CD14-positive monocyte (primary cell): ENCODE measurements at regions not wholly inside any gene's neighbourhood (a gene's known extent, or its start where the extent isn't known, plus 50 kb on each side); places are given as distances from the start of the nearest gene placed in this dataset.

Experiments
- DNase-seq, 3 donors: peaks; one replicate each; pipeline ENCODE4 v3.0.0-alpha.2; 2011 to 2022
- H2AFZ ChIP-seq: 2 replicates; pipeline ENCODE4 v1.6.0; 2012; ENCODE audit warnings: mild to moderate bottlenecking, low read depth, low read length, inconsistent platforms; ENCODE audit not compliant: insufficient read depth, poor library complexity, severe bottlenecking
- H3K27ac ChIP-seq, 2 donors: 1 replicate in 1 of 2; 2 replicates in 1 of 2; pipeline ENCODE4 v1.5.1; 2012 to 2013; ENCODE audit warnings: low read length in 2 of 2, control low read depth in 1 of 2, inconsistent platforms in 1 of 2, low read depth in 1 of 2, mild to moderate bottlenecking in 1 of 2
- H3K27me3 ChIP-seq, 2 donors: one replicate each; pipeline versions ENCODE4 v1.6.0 to v1.6.1; 2011 to 2013; ENCODE audit warnings: low read length in 2 of 2; ENCODE audit not compliant: control insufficient read depth in 2 of 2, insufficient read depth in 2 of 2
- H3K36me3 ChIP-seq, 2 donors: replicated peaks in 1 of 2; 1 replicate in 1 of 2; 2 replicates in 1 of 2; pipeline versions ENCODE4 v1.5.1 to v1.6.1; 2012 to 2013; ENCODE audit warnings: low read length in 2 of 2, control low read depth in 1 of 2, inconsistent platforms in 1 of 2, mild to moderate bottlenecking in 1 of 2; ENCODE audit not compliant: insufficient read depth in 2 of 2, control insufficient read depth in 1 of 2
- H3K4me1 ChIP-seq, 2 donors: 1 replicate in 1 of 2; 2 replicates in 1 of 2; pipeline versions ENCODE4 v1.5.1 to v1.6.1; 2012 to 2013; ENCODE audit warnings: low read length in 2 of 2, control low read depth in 1 of 2, inconsistent platforms in 1 of 2, mild to moderate bottlenecking in 1 of 2, moderate library complexity in 1 of 2; ENCODE audit not compliant: insufficient read depth in 2 of 2, control insufficient read depth in 1 of 2
- H3K4me2 ChIP-seq: replicated peaks from 2 replicates; pipeline ENCODE3; 2012; ENCODE audit warnings: low read length, moderate library complexity, mild to moderate bottlenecking; ENCODE audit not compliant: poor library complexity, severe bottlenecking; ENCODE audit errors: extremely low read depth
- H3K4me3 ChIP-seq, 3 experiments: fragments of 200-600 bp in 1 of 3; sonication (generic) in 1 of 3; replicated peaks in 1 of 3; 1 replicate in 2 of 3; 2 replicates in 1 of 3; pipeline ENCODE4 v1.5.1; 2011 to 2013; ENCODE audit warnings: low read length in 3 of 3, mild to moderate bottlenecking in 3 of 3, control low read depth in 2 of 3, low read depth in 2 of 3, inconsistent platforms in 1 of 3, moderate library complexity in 1 of 3
- H3K79me2 ChIP-seq: 2 replicates; pipeline ENCODE4 v1.6.0; 2012; ENCODE audit warnings: mild to moderate bottlenecking, control low read depth, inconsistent platforms, low read length, moderate library complexity; ENCODE audit not compliant: insufficient read depth
- H3K9ac ChIP-seq: 2 replicates; pipeline ENCODE4 v1.6.0; 2017; ENCODE audit warnings: low read length, mild to moderate bottlenecking; ENCODE audit not compliant: insufficient read depth, poor library complexity, severe bottlenecking
- H3K9me3 ChIP-seq, 2 donors: replicated peaks in 1 of 2; 1 replicate in 1 of 2; 2 replicates in 1 of 2; pipeline versions ENCODE4 v1.5.1 to v1.6.1; 2012 to 2013; ENCODE audit warnings: low read length in 2 of 2, control low read depth in 1 of 2; ENCODE audit not compliant: control insufficient read depth in 1 of 2, insufficient read depth in 1 of 2
- H4K20me1 ChIP-seq: 2 replicates; pipeline ENCODE4 v1.6.0; 2012; ENCODE audit warnings: mild to moderate bottlenecking, low read length, control low read depth, moderate library complexity; ENCODE audit not compliant: insufficient read depth
- H3K27ac Mint-ChIP-seq, 7 donors: one replicate each; pipeline ENCODE4 v1.8.0; 2020; ENCODE audit warnings: mild to moderate bottlenecking in 7 of 7, mixed read lengths in 7 of 7, moderate library complexity in 6 of 7, inconsistent platforms in 2 of 7
- H3K27me3 Mint-ChIP-seq, 3 donors: one replicate each; pipeline ENCODE4 v1.8.0; 2021 to 2022; ENCODE audit warnings: low read depth in 3 of 3, mild to moderate bottlenecking in 3 of 3, mixed read lengths in 3 of 3, moderate library complexity in 3 of 3, inconsistent platforms in 1 of 3
- H3K36me3 Mint-ChIP-seq, 2 donors: one replicate each; pipeline ENCODE4 v1.8.0; 2020; ENCODE audit warnings: mixed read lengths in 2 of 2, inconsistent platforms in 1 of 2, mild to moderate bottlenecking in 1 of 2
- H3K4me1 Mint-ChIP-seq: one replicate; pipeline ENCODE4 v1.8.0; 2020; ENCODE audit warnings: mild to moderate bottlenecking, mixed read lengths
- H3K4me3 Mint-ChIP-seq, 2 donors: one replicate each; pipeline ENCODE4 v1.8.0; 2020; ENCODE audit warnings: mild to moderate bottlenecking in 2 of 2, mixed read lengths in 2 of 2, moderate library complexity in 1 of 2
- H3K9me3 Mint-ChIP-seq, 7 donors: one replicate each; pipeline ENCODE4 v1.8.0; 2020 to 2022; ENCODE audit warnings: mixed read lengths in 7 of 7, mild to moderate bottlenecking in 6 of 7, moderate library complexity in 6 of 7, inconsistent platforms in 2 of 7
- CTCF ChIP-seq: fragments of 200-600 bp; IDR thresholded peaks from one replicate; pipeline ENCODE4 v1.8.0; 2022; ENCODE audit warnings: antibody characterized with exemption, mild to moderate bottlenecking
- WGBS: methylation state at CpG from one replicate; pipeline ENCODE4 v1.1.5; 2013; ENCODE audit warnings: missing lambda C conversion rate; ENCODE audit not compliant: insufficient coverage; 5-methylcytosine and 5-hydroxymethylcytosine counted together
- intact Hi-C, 2 donors: fragments of 100-400 bp; cut with micrococcal nuclease; formaldehyde crosslinking; loops; one replicate each; pipeline versions ENCODE4 v1.15.0 to v1.15.1; 2023

- H3K36me3 Mint-ChIP-seq, result peaks cover 11 to 31% of the 10 kb centered on the region in 2 donors
- no peak for DNase-seq
- H3K27ac Mint-ChIP-seq, result peak overlapping the region in 2 of 7 donors; percentile 52 to 72
- H3K4me3 Mint-ChIP-seq, result no peak overlapping the region
- no CpG with 5 or more reads among the region's 6 CpGs for WGBS
- TF ChIP-seq CTCF, result no peak
- Histone ChIP-seq H4K20me1 (no peaks in the 10 kb centered on the region), H3K9me3 (no peaks in the 10 kb centered on the region), H3K4me2 (no peak overlapping the region), H2AFZ (no peak overlapping the region), H3K79me2 (no peaks in the 10 kb centered on the region), H3K4me3 (no peak overlapping the region), H3K9ac (no peak overlapping the region), H3K4me1 (peaks cover 22 to 28% of the 10 kb centered on the region in 2 donors), H3K27me3 (peaks cover 21 to 82% of the 10 kb centered on the region in 2 donors), H3K36me3 (no peaks in the 10 kb centered on the region), H3K27ac (no peak overlapping the region)
- H3K4me1 Mint-ChIP-seq, result peaks cover 44% of the 10 kb centered on the region
- intact Hi-C loops, result loop anchor here in 1 of 2 donors (10.0 kb wide), 1 partner anchor 215 kb away; the partner anchor contains the start of gene OTP
- peaks cover 25 to 92% (median 51%) of the 10 kb centered on the region in 3 donors for H3K27me3 Mint-ChIP-seq
- H3K9me3 Mint-ChIP-seq, result peaks cover 0 to 23% (median 9%) of the 10 kb centered on the region in 7 donors
Measured at GRCh38 chr5:77849308-77849900, 73.3 kb upstream of the TBCA start.

- Histone ChIP-seq H3K27ac (no peak overlapping the region), H3K27me3 (peaks cover 20 to 82% of the 10 kb centered on the region in 2 donors), H3K4me1 (peaks cover 22 to 36% of the 10 kb centered on the region in 2 donors), H3K36me3 (no peaks in the 10 kb centered on the region), H4K20me1 (no peaks in the 10 kb centered on the region), H3K4me3 (no peak overlapping the region), H3K4me2 (no peak overlapping the region), H3K9ac (no peak overlapping the region), H3K9me3 (no peaks in the 10 kb centered on the region), H3K79me2 (no peaks in the 10 kb centered on the region), H2AFZ (no peak overlapping the region)
- peaks cover 11 to 32% of the 10 kb centered on the region in 2 donors for H3K36me3 Mint-ChIP-seq
- H3K4me1 Mint-ChIP-seq, result peaks cover 44% of the 10 kb centered on the region
- no peak for TF ChIP-seq CTCF
- DNase-seq, result no peak
- intact Hi-C loops, result loop anchor here in 1 of 2 donors (10.0 kb wide), 1 partner anchor 213 kb away; the partner anchor contains the start of gene OTP
- 93% methylated on average over 3 of the region's 7 CpGs for WGBS
- peaks cover 29 to 91% (median 56%) of the 10 kb centered on the region in 3 donors for H3K27me3 Mint-ChIP-seq
- H3K27ac Mint-ChIP-seq, result no peak overlapping the region
- peaks cover 0 to 27% (median 9%) of the 10 kb centered on the region in 7 donors for H3K9me3 Mint-ChIP-seq
- no peak overlapping the region for H3K4me3 Mint-ChIP-seq
Measured at GRCh38 chr5:77847814-77848290, 71.7 kb upstream of the TBCA start.
